Aorta (tissue), 5 donors: ENCODE measurements at regions not wholly inside any gene's neighbourhood (a gene's known extent, or its start where the extent isn't known, plus 50 kb on each side); places are given as distances from the start of the nearest gene placed in this dataset.

Source experiments
- ATAC-seq: fragments of 200-7000 bp; cut with Tn5 transposase; one replicate; pipeline ENCODE4 v1.9.1; 2022; ENCODE audit warnings: moderate library complexity; ENCODE audit not compliant: low FRiP score
- DNase-seq, 2 donors: peaks; one replicate each; pipeline ENCODE4 v3.0.0-alpha.2; 2020
- H3K27ac ChIP-seq, 2 donors: one replicate each; pipeline ENCODE4 v1.5.1; 2013; ENCODE audit warnings: low read length in 2 of 2, mild to moderate bottlenecking in 2 of 2, moderate library complexity in 2 of 2, control low read depth in 1 of 2, inconsistent platforms in 1 of 2, low read depth in 1 of 2
- H3K27me3 ChIP-seq, 2 donors: one replicate each; pipeline ENCODE4 v1.6.1; 2013; ENCODE audit warnings: control low read depth in 1 of 2, low read length in 1 of 2, mild to moderate bottlenecking in 1 of 2, moderate library complexity in 1 of 2; ENCODE audit not compliant: insufficient read depth in 2 of 2, control insufficient read depth in 1 of 2
- H3K36me3 ChIP-seq, 2 donors: one replicate each; pipeline ENCODE4 v1.6.1; 2013; ENCODE audit warnings: control low read depth in 1 of 2, low read length in 1 of 2, mild to moderate bottlenecking in 1 of 2; ENCODE audit not compliant: insufficient read depth in 2 of 2, control insufficient read depth in 1 of 2
- H3K4me1 ChIP-seq, 2 donors: one replicate each; pipeline ENCODE4 v1.6.1; 2013; ENCODE audit warnings: low read length in 2 of 2, control low read depth in 1 of 2, mild to moderate bottlenecking in 1 of 2, moderate library complexity in 1 of 2; ENCODE audit not compliant: insufficient read depth in 2 of 2, control insufficient read depth in 1 of 2
- H3K4me3 ChIP-seq, 2 donors: one replicate each; pipeline ENCODE4 v1.5.1; 2013; ENCODE audit warnings: low read length in 2 of 2, control low read depth in 1 of 2, mild to moderate bottlenecking in 1 of 2
- H3K9me3 ChIP-seq: one replicate; pipeline ENCODE4 v1.6.1; 2013; ENCODE audit warnings: mild to moderate bottlenecking, low read length; ENCODE audit not compliant: control insufficient read depth
- WGBS, 2 donors: extraction: QIAGEN DNeasy Blood & Tissue Kit; methylation state at CpG; one replicate each; pipeline ENCODE4 v1.1.7; 2013; 5-methylcytosine and 5-hydroxymethylcytosine counted together
- intact Hi-C, 2 donors: fragments of 100-400 bp; cut with DNase I; formaldehyde crosslinking; loops; one replicate each; pipeline versions ENCODE4 v1.14.2 to v1.15.0; 2022
- donor health status: healthy with polysubstance abuse.
- donor health status: Bipolar disorder and iron deficiency.
- donor health status: DM: no; HTN: no; CAD: no.
- donor health status: DM: no; HTN: no; CAD: no.
- donor health status: DM: yes; HTN: yes; CAD: no.

DNA sequence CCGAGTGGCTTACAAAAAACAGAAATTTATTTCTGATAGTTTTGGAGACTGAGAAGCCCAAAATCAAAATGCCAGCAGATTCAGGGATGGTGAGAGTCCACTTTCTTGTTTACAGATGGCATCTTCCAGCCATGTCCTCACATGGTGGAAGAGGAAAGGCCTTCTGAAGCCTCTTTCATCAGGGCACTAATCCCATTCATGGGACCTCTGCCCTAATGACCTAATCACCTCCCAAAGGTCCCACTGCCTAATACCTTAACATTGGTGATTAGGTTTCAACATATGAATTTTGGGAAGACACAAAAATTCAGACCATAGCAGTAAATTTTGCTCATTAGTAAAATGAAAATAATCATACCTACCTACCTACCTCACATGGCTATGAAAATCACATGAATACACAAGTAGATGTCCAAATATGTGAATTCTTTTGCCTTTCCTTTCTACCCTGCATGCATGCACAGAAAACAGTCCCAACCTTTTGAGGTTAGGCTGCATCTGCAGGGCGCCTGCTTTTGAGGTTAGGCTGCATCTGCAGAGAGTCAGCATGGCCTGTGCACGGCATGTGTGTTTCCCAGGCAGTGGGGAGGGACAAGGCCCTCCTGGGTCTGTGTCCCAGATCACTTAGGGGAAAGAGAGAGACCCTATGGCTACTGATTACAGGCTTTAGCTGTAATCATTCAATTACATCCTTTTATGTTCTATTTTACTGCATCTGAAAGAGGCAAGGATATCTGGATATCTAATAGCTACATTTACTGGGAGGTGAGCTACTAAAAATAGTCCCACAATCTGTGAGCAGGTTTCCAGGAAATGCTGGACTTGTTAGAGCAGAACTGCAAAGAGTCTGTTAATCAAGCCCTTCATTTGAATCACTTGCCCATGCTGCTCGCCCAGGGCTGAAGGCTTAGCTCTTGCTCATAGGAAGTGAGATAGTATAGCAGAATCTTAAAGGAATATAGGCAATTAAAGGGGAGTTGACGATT is 497.7 kb upstream of the MARCKS start:
- no peak for DNase-seq
- intact Hi-C loops: no loop called here
- no peak for ATAC-seq
- Histone ChIP-seq H3K36me3 (no peaks in the 10 kb centered on the region), H3K27me3 (no peaks in the 10 kb centered on the region), H3K27ac (no peak overlapping the region), H3K4me3 (no peak overlapping the region), H3K4me1 (no peaks in the 10 kb centered on the region), H3K9me3 (no peaks in the 10 kb centered on the region)
- 76 to 81% methylated on average over 5 of the region's 5 CpGs for WGBS, 2 donors

GRCh38 chr6:113361014-113361645 is 496.0 kb upstream of the MARCKS start:
- no peak for ATAC-seq
- H3K4me3 ChIP-seq: no peak overlapping the region
- H3K4me1 ChIP-seq: no peaks in the 10 kb centered on the region
- intact Hi-C loops: no loop called here
- H3K27ac ChIP-seq: no peak overlapping the region
- no peaks in the 10 kb centered on the region for H3K36me3 ChIP-seq
- no peaks in the 10 kb centered on the region for H3K9me3 ChIP-seq
- H3K27me3 ChIP-seq: no peaks in the 10 kb centered on the region
- 89% methylated on average over 8 of the region's 8 CpGs for WGBS, 2 donors
- DNase-seq: no peak

DNA sequence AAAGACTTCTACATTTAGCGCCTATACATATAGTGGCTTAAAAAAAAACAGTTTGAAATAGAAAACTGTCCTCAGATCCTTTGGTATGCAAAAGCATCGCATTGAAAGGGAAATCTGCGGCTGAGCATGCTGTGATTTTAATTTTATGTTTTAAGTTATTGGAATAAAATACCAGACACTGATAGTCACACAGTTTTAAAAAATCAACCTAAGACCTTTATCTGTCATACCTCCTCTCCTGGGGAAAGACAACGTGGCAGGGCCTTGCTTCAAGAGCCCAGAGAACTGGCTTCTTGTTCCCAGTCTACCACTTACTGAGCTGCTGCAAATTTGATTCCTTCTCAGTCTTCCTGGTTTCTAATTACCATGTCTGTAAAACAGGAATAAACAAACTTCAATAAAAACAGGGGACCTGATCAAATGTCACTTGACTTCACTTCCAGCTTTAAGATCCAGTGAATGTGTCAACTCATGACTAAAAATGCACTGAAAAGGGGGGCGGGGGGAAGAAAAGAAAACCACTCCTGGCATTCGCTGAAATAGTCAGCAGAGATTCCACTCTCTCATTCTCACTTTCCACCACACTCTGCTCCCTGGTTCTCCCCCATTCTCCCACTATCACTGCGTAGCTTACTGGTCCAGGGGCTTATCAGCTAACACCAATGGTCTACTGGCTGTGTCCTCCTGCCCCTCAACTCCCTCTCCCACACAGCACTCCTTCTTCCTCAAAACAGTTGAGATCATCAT is 494.7 kb upstream of the MARCKS start:
- ATAC-seq (no peak), DNase-seq (no peak)
- no peaks in the 10 kb centered on the region for H3K27me3 ChIP-seq
- 85 to 86% methylated on average over 7 of the region's 7 CpGs for WGBS, 2 donors
- no peak overlapping the region for H3K4me3 ChIP-seq
- H3K36me3 ChIP-seq: no peaks in the 10 kb centered on the region
- no peak overlapping the region for H3K27ac ChIP-seq
- H3K4me1 ChIP-seq: no peaks in the 10 kb centered on the region
- no peaks in the 10 kb centered on the region for H3K9me3 ChIP-seq
- intact Hi-C loops: no loop called here

GRCh38 chr6:113363048-113363798 is 493.9 kb upstream of the MARCKS start:
- no peaks in the 10 kb centered on the region for H3K36me3 ChIP-seq
- WGBS, 2 donors: 91 to 92% methylated on average over 4 of the region's 4 CpGs
- intact Hi-C loops: no loop called here
- H3K4me1 ChIP-seq: no peaks in the 10 kb centered on the region
- no peak overlapping the region for H3K27ac ChIP-seq
- DNase-seq: no peak
- no peaks in the 10 kb centered on the region for H3K27me3 ChIP-seq
- no peak overlapping the region for H3K4me3 ChIP-seq
- H3K9me3 ChIP-seq: no peaks in the 10 kb centered on the region
- no peak for ATAC-seq

- no peaks in the 10 kb centered on the region for H3K4me1 ChIP-seq
- no peaks in the 10 kb centered on the region for H3K27me3 ChIP-seq
- no peak overlapping the region for H3K27ac ChIP-seq
- no peaks in the 10 kb centered on the region for H3K9me3 ChIP-seq
- no peak overlapping the region for H3K4me3 ChIP-seq
- intact Hi-C loops: no loop called here
- DNase-seq (no peak), ATAC-seq (no peak)
- H3K36me3 ChIP-seq: no peaks in the 10 kb centered on the region
Observed at GRCh38 chr6:113363866-113364265, 493.3 kb upstream of the MARCKS start.

DNA sequence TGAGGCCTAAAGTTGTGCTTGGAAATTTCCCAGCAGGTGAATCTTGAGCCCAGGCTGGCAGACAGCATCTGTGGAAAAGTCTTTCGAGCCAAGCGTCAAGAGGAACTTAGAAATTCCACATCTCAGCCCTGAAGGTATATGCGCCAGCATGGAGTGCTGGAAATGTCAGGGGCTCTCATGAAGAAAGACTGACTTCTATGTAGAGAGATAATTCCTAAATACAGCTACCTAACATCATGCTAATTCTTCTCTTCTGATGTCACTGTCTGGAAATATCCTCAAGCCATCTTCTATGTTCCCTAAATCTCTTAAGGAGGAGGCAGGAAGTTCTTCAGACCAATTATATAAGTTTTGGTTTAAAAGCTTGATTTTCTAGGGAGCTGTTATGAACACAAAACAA is 492.4 kb upstream of the MARCKS start:
- no peak for DNase-seq
- Histone ChIP-seq H3K9me3 (no peaks in the 10 kb centered on the region), H3K27me3 (no peaks in the 10 kb centered on the region), H3K4me3 (no peak overlapping the region), H3K27ac (no peak overlapping the region), H3K36me3 (no peaks in the 10 kb centered on the region), H3K4me1 (no peaks in the 10 kb centered on the region)
- 97% methylated on average over 3 of the region's 3 CpGs for WGBS, 2 donors
- no peak for ATAC-seq
- intact Hi-C loops: no loop called here

- Histone ChIP-seq H3K27me3 (no peaks in the 10 kb centered on the region), H3K36me3 (no peaks in the 10 kb centered on the region), H3K9me3 (no peaks in the 10 kb centered on the region), H3K4me3 (no peak overlapping the region), H3K4me1 (no peaks in the 10 kb centered on the region), H3K27ac (no peak overlapping the region)
- DNase-seq (no peak), ATAC-seq (no peak)
- intact Hi-C loops: no loop called here
- WGBS, 2 donors: 93 to 97% methylated on average over 2 of the region's 2 CpGs
Observed at GRCh38 chr6:113365191-113365590, 492.0 kb upstream of the MARCKS start.

GRCh38 chr6:113366505-113366904 is 490.6 kb upstream of the MARCKS start:
- no peaks in the 10 kb centered on the region for H3K4me1 ChIP-seq
- no peak overlapping the region for H3K27ac ChIP-seq
- intact Hi-C loops: no loop called here
- H3K36me3 ChIP-seq: no peaks in the 10 kb centered on the region
- no peak overlapping the region for H3K4me3 ChIP-seq
- DNase-seq (no peak), ATAC-seq (no peak)
- no peaks in the 10 kb centered on the region for H3K27me3 ChIP-seq
- 89 to 92% methylated on average over 3 of the region's 3 CpGs for WGBS, 2 donors
- H3K9me3 ChIP-seq: no peaks in the 10 kb centered on the region
